ENCODE measurements at regions not wholly inside any gene's neighbourhood (a gene's known extent, or its start where the extent isn't known, plus 50 kb on each side); places are given as distances from the start of the nearest gene placed in this dataset.
"Not testable (repeated sequence)": the region's sequence is repeated elsewhere in the genome, so short reads cannot be mapped to it uniquely, and the experiment has no call there.

GRCh38 chr3:20997183-20997582 lies 753.8 kb downstream of the ZNF385D start:
- Histone ChIP-seq H3K36me3 (no peaks in the 10 kb centered on the region), H3K4me1 (no peaks in the 10 kb centered on the region), H3K4me3 (ENCODE audit: low read depth, low read length) (no peak overlapping the region), H3K27me3 (no peaks in the 10 kb centered on the region), H3K9me3 (no peaks in the 10 kb centered on the region)
- no peak for TF ChIP-seq CTCF (IDR thresholded peaks at IDR 0.05; ENCODE audit: low read depth, low read length)
- no peak for DNase-seq

DNA sequence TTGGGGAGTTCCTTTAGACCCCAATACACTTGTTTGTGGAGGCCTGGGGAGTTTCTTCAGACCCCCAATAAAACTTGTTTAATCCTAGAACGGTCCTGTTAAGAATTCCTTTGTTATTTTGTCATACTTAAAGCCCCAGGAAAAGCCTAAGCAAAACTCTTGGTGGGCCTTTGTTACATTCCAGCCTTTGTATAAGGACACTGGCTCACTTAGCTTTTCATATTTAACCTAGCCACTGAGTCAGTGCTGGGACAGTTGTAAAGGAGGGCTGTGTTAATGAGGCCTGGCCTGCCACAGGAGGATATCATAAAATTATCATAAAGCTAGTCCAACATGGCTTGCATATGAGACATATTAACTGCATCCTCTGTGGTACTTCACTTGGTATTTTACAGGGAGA lies 760.1 kb downstream of the ZNF385D start:
- H3K9me3 ChIP-seq = no peaks in the 10 kb centered on the region
- H3K4me3 ChIP-seq (ENCODE audit: low read depth, low read length) = no peak overlapping the region
- no peaks in the 10 kb centered on the region for H3K4me1 ChIP-seq
- no peaks in the 10 kb centered on the region for H3K27me3 ChIP-seq
- DNase-seq = no peak
- no peaks in the 10 kb centered on the region for H3K36me3 ChIP-seq
- TF ChIP-seq CTCF (IDR thresholded peaks at IDR 0.05; ENCODE audit: low read depth, low read length) = no peak

- not testable (repeated sequence) for H3K36me3 ChIP-seq; DNase-seq; H3K27me3 ChIP-seq; H3K9me3 ChIP-seq; H3K4me1 ChIP-seq; H3K4me3 ChIP-seq (ENCODE audit: low read depth, low read length)
These were observed 761.4 kb downstream of the ZNF385D start for GRCh38 chr3:20989653-20990052.

GRCh38 chr3:20984594-20985205 lies 766.3 kb downstream of the ZNF385D start:
- DNase-seq = no peak
- H3K4me1 ChIP-seq = no peaks in the 10 kb centered on the region
- H3K36me3 ChIP-seq = no peaks in the 10 kb centered on the region
- no peak for TF ChIP-seq CTCF (IDR thresholded peaks at IDR 0.05; ENCODE audit: low read depth, low read length)
- H3K27me3 ChIP-seq = no peaks in the 10 kb centered on the region
- no peak overlapping the region for H3K4me3 ChIP-seq (ENCODE audit: low read depth, low read length)
- H3K9me3 ChIP-seq = no peaks in the 10 kb centered on the region

- H3K4me1 ChIP-seq = no peaks in the 10 kb centered on the region
- H3K27me3 ChIP-seq = no peaks in the 10 kb centered on the region
- DNase-seq = no peak
- H3K9me3 ChIP-seq = no peaks in the 10 kb centered on the region
- no peak overlapping the region for H3K4me3 ChIP-seq (ENCODE audit: low read depth, low read length)
- H3K36me3 ChIP-seq = no peaks in the 10 kb centered on the region
- TF ChIP-seq CTCF (IDR thresholded peaks at IDR 0.05; ENCODE audit: low read depth, low read length) = no peak
These were observed 775.8 kb downstream of the ZNF385D start for GRCh38 chr3:20975188-20975651.

DNA sequence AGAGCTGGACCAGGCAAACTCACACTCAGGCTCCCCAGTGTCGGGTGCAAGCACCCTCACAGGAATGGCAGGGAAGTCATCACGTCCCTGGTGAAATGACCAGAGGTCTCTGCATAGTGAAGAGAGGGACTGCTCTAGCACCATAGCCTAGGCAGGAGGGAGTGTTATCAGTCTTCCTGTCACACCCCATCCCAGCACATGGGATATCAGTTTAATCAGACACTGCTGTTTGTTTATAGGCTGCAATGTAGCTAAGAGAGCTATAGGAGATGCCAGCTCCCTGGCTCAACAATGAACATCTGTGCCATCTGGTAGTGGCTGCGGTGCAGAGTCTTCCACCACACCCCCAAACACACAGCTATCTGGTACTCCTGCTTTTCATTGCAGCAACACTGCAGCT lies 776.6 kb downstream of the ZNF385D start:
- Histone ChIP-seq H3K36me3 (no peaks in the 10 kb centered on the region), H3K9me3 (no peaks in the 10 kb centered on the region), H3K4me3 (ENCODE audit: low read depth, low read length) (no peak overlapping the region), H3K4me1 (no peaks in the 10 kb centered on the region), H3K27me3 (no peaks in the 10 kb centered on the region)
- no peak for TF ChIP-seq CTCF (IDR thresholded peaks at IDR 0.05; ENCODE audit: low read depth, low read length)
- DNase-seq = no peak

GRCh38 chr3:20970807-20971206 lies 780.2 kb downstream of the ZNF385D start:
- H3K4me3 ChIP-seq (ENCODE audit: low read depth, low read length); H3K4me1 ChIP-seq; H3K36me3 ChIP-seq; H3K9me3 ChIP-seq; DNase-seq; H3K27me3 ChIP-seq: not testable (repeated sequence)

- not testable (repeated sequence) for H3K36me3 ChIP-seq; DNase-seq; H3K4me1 ChIP-seq; H3K27me3 ChIP-seq; H3K4me3 ChIP-seq (ENCODE audit: low read depth, low read length); H3K9me3 ChIP-seq
These were observed 781.5 kb upstream of the SGO1 start for GRCh38 chr3:20967485-20967884.

Measured in BE2C (cell line).